WTC11 (cell line): ENCODE measurements at regions not wholly inside any gene's neighbourhood (a gene's known extent, or its start where the extent isn't known, plus 50 kb on each side); places are given as distances from the start of the nearest gene placed in this dataset.

Source experiments
- ATF3 ChIP-seq: sonication (generic); formaldehyde crosslinking; conservative IDR thresholded peaks from 2 replicates; pipeline ENCODE4 v1.8.1; 2022; ENCODE audit warnings: mild to moderate bottlenecking, missing genetic modification reagents
- CTCF ChIP-seq: fragments of 200-600 bp; IDR thresholded peaks from 2 replicates; pipeline ENCODE4 v1.8.0; 2022; ENCODE audit warnings: antibody characterized with exemption
- FOXJ3 ChIP-seq: sonication (generic); formaldehyde crosslinking; IDR thresholded peaks from 2 replicates; pipeline ENCODE4 v1.9.0; 2021; ENCODE audit warnings: missing genetic modification reagents, mild to moderate bottlenecking, borderline replicate concordance
- NFYB ChIP-seq: sonication (generic); formaldehyde crosslinking; conservative IDR thresholded peaks from 2 replicates; pipeline ENCODE4 v1.8.0; 2022; ENCODE audit warnings: low read depth, missing genetic modification reagents
- PRDM15 ChIP-seq: sonication (generic); formaldehyde crosslinking; IDR thresholded peaks from 2 replicates; pipeline ENCODE4 v1.8.0; 2022; ENCODE audit warnings: missing genetic modification reagents
- SP1 ChIP-seq: sonication (generic); formaldehyde crosslinking; conservative IDR thresholded peaks from 2 replicates; pipeline ENCODE4 v1.8.1; 2022; ENCODE audit warnings: missing genetic modification reagents
- STAT6 ChIP-seq: sonication (generic); formaldehyde crosslinking; conservative IDR thresholded peaks from 2 replicates; pipeline ENCODE4 v1.8.1; 2023; ENCODE audit warnings: mild to moderate bottlenecking, low read depth, missing genetic modification reagents, moderate library complexity
- TEAD4 ChIP-seq: sonication (generic); formaldehyde crosslinking; IDR thresholded peaks from 2 replicates; pipeline ENCODE4 v1.8.0; 2022; ENCODE audit warnings: mild to moderate bottlenecking, missing genetic modification reagents
- ZBTB43 ChIP-seq: sonication (generic); formaldehyde crosslinking; IDR thresholded peaks from 2 replicates; pipeline ENCODE4 v1.8.1; 2023; ENCODE audit warnings: mild to moderate bottlenecking, missing genetic modification reagents
- ZNF121 ChIP-seq: sonication (generic); formaldehyde crosslinking; IDR thresholded peaks from 2 replicates; pipeline ENCODE4 v1.8.0; 2023; ENCODE audit warnings: missing genetic modification reagents
- ZSCAN18 ChIP-seq: fragments of 250-450 bp; sonication (Bioruptor Pico); IDR thresholded peaks from 2 replicates; pipeline ENCODE4 v2.1.2; 2022; ENCODE audit warnings: mild to moderate bottlenecking, moderate library complexity

- TF ChIP-seq CTCF (no peak), SP1 (CRISPR knock-in tag) (no peak), ATF3 (CRISPR knock-in tag) (no peak), TEAD4 (no peak), ZNF121 (CRISPR knock-in tag) (no peak), ZBTB43 (CRISPR knock-in tag) (no peak), PRDM15 (CRISPR knock-in tag) (no peak), ZSCAN18 (CRISPR knock-in tag) (no peak), NFYB (CRISPR knock-in tag) (no peak), FOXJ3 (CRISPR knock-in tag) (no peak), STAT6 (no peak)
These were observed 1203.2 kb downstream of the CDH12 start for GRCh38 chr5:21649969-21650368.
